NCI-H1930 (cell line): ENCODE measurements at regions not wholly inside any gene's neighbourhood (a gene's known extent, or its start where the extent isn't known, plus 50 kb on each side); places are given as distances from the start of the nearest gene placed in this dataset.
"Not testable (repeated sequence)": the region's sequence is repeated elsewhere in the genome, so short reads cannot be mapped to it uniquely, and the experiment has no call there.

Experiments used
- DNase-seq, 2 experiments: peaks; one replicate each; lab custom pipeline; 2025; lab: John Stamatoyannopoulos, UW

DNA sequence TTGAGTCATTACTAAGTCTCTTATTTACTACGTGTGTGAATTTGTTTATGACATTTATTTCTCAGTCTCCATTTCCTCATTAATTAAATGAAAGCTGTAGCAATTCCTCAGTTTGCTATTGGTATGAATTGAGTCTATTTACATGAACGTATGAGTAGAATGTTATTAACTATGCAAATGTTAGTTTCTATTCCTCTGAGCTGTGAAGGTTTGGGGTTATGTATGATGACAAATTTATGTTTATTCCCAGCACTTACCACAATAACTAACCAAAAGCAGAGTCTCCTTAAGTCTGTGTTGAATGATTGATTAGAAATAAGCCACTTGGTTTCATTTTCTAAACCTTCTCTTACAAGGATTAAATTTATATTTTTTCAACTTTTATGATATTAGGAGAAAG is 1340.9 kb downstream of the FSCB start:
- DNase-seq: no peak

DNA sequence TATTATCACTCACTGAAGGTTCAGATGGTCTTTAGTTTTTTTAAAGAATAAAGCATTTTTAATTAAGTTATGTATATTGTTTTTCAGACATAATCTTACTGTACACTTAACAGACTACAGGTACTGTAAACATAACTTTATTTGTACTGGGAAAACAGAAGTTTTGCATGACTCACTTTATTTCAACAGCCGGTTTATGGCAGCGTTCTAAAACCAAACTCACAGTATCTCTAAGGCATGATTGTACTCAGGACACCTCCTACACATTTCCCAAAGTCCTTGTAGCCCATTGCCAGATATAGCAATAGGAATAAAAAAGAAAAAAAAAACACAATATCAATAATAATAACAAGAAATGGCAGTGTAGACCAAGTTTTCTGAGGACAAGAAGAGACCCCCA is 1341.4 kb downstream of the FSCB start:
- no peak for DNase-seq

DNA sequence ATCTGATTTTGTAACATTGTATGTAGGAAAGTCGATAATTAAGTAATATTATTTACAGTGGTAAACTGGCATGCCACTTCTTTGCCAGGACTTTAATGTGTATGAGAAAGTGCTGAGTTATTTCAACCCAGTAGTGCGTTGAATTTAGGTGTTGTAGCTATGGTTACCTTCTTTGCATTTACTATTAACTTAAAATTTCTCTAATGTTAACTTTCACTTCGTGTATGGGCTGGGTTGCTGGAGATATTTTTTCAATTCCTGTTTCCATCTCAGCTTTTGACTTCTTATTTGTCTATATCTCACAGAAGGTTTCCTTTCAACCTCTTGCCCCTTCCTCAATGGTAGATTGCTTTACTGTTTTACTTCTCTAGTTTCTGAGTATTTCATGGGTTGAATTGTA is 1345.6 kb downstream of the FSCB start:
- DNase-seq: no peak

DNA sequence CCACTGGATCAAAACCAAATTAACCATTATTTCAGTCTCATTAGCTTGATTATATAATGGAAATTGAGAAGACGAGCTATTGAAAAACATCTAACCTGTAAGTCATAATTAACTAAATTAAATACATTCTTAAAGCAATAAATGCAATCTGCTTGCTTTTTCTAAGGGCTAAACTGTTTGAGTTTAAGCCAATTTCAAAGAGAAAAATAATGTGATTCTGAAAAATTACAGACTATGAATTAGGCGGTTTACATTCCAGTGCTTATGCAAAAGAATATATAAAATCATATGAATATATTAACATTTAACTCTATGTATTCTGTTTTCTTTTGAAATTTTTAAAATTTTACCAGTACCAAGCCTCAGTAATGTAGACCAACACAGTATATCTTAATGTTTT is 1349.4 kb downstream of the FSCB start:
- DNase-seq: no peak

DNA sequence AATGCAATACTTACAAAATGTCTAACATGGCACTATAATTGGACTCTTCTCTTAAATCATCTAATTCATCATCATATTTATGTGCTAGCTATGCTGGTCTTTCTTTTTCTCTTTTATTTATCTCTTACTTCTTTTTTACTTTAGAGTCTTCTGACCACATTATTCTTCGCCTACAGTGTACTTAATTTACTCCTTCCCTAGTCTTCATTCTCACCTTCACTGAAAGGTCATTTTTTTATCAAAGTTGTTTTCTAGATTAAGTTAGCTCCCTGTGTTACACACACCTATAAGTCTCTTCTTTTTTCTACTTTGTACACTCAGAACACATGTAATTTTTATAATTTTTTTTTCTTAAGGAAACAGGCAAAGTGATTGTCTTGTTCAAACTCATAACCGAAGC is 1351.2 kb downstream of the FSCB start:
- DNase-seq: no peak

DNA sequence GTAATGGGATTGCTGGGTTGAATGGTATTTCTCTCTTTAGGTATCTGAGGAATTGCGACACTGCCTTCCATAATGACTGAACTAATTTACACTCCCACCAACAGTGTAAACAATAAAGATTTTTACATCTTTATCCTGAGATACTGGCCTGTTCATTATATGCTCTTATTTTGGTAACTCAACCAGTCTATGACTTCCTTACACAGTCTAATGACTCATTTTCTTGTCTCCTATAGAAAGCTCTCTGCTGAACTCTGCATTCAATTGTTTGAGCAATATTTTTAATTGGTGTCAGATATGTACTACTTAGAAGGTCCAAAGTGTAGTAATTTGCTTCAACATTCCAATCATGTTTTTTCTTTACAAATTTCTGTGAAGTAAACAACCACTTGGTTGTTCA is 1351.8 kb downstream of the FSCB start:
- DNase-seq: no peak

DNA sequence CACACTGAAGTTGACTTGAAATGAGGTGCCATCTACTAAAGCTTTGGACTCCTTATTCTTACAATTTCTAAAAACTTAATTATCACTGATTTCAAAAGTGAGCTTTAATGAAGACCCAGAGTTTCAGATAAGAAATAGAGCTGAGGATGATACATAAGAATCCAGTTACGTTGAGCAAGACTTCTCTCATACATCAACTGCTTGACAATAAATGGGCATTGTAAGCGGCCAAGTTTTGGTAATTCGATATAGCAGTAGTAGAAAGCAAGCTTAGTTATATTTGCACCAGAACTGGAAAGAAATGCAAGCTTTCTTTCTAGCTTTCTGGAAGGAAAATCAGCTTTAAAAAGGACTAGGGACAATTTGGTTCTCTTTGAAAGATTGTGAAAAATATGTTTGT is 1359.6 kb downstream of the FSCB start:
- no peak for DNase-seq

DNA sequence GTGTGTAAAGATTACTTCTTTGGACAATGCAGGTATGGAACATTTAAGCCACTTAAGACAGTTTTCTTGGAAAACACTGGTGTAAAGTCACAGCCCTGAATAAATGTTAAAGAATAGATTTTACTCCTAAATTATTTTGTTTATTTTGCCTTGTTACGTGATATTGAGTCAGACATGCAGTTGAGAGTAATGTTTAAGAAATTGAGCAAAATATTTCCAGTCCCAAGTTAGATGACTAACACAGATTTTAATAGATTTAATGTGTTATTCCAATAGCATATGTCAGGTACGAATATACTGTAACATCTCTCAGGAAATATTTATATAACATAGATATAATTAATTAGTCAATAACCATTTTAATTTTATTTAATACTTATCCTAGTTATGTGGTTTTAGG is 1361.7 kb downstream of the FSCB start:
- DNase-seq: no peak

DNA sequence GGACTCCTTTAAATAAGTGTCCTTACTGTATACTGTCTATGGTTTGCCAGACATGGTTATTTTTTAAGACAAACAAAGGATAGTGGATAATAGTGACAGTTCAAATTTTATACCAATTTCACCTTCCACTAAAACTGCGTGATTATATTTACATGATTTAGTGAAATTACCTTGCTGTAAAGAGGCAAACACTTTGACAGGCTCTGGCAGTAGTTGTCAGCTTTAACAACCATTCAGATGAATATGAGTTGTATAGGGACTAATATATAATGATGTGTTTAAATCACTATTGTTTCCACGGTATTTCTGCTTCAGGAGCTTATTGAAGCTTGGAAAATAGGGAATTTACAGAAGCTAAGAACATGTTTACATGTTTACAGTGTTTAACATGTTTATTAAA is 1364.0 kb downstream of the FSCB start:
- DNase-seq: peak; percentile 50 to 53

DNA sequence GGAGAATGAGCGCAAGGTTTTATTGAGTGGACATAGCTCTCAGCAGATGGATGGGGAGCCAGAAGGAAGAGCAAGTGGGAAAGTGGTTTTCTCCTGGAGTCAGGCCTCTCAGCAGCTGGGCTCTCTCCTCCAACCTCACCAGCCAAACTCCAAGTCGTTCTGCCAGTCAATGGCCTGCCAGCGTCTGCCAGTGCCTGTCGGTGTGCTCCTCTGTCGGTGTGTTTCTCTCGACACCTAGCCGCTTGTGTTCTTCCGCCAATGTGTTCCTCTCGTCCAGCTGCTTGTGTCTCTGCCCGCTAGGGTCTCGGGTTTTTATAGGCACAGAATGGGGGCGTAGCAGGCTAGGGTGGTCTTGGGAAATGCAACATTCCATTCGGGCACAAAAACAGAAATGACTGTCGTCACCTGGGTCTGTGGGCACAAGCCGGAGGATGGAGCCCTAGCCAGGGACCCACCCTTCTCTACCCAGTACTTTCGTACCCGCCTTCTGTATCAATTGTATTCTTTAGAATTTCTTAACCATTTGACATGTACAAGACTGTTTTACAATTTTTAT is 1365.4 kb downstream of the FSCB start:
- DNase-seq: no peak

DNA sequence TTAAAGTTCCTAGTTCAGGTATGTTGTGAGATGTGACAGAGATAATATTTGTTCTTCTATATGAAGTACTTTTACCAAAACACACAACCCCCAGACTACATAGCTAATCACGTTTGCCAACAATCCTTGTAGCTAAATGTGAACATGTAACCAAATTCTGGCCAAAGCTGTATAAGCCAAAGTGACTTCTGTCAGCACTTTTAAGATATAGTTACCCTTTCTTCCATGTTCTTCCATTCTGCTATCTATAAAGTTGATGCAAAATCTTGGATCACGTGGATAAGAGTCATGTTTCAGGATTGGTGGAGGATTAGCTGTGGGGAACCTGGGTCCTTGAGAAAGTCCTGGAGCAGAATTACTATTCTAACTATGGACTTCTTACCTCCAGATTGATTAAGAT is 1366.6 kb downstream of the FSCB start:
- no peak for DNase-seq

DNA sequence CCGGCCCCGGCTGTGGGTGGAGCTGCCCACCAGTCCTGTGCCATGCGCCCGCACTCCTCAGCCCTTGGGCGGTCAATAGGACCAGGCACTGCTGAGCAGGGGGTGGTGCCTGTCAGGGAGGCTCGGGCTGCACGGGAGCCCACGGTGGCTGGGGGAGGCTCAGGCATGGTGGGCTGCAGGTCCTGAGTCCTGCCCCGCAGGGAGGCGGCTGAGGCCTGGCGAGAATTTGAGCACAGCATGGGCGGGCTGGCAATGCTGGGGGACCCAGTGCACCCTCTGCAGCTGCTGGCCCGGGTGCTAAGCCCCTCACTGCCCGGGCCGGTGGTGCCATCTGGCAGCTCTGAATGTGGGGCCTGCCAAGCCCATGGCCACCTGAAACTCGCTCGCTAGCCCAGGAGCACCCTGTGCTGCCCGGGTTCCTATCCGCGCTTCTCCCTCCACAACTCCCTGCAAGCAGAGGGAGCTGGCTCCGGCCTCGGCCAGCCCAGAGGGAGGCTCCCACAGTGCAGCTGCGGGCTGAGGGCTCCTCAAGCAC is 1371.1 kb downstream of the FSCB start:
- DNase-seq: no peak

DNA sequence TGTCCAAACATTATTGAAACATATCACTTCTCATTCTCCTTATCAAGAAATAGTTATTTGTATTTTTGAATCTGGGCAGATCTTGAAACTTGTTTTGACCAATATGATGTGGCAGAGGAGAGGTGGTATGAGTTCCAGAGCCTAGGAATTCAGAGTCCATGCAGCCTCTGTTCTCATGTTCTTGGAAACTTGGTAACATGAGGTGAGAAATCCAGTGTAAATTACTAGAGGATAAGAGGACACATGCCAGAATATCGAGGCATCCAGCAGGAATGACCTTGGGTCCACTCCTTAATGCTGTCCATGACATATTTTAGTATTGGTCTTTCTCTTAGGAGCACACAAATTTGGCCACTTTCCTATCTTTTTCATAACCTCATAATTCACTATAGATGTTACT is 1374.6 kb downstream of the FSCB start:
- no peak for DNase-seq

DNA sequence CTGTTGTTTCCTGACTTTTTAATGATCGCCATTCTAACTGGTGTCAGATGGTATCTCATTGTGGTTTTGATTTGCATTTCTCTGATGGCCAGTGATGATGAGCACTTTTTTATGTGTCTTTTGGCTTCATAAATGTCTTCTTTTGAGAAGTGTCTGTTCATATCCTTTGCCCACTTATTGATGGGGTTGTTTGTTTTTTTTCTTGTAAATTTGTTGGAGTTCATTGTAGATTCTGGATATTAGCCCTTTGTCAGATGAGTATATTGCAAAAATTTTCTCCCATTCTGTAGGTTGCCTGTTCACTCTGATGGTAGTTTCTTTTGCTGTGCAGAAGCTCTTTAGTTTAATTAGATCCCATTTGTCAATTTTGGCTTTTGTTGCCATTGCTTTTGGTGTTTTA is 1378.7 kb downstream of the FSCB start:
- DNase-seq: not testable (repeated sequence)

DNA sequence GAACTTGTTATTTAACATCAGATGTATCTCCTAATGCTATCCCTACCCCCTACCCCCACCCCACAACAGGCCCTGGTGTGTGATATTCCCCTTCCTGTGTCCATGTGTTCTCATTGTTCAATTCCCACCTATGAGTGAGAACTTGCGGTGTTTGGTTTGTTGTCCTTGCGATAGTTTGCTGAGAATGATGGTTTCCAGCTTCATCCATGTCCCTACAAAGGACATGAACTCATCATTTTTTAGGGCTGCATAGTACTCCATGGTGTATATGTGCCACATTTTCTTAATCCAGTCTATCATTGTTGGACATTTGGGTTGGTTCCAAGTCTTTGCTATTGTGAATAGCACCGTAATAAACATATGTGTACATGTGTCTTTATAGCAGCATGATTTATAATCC is 1379.2 kb downstream of the FSCB start:
- DNase-seq: not testable (repeated sequence)

DNA sequence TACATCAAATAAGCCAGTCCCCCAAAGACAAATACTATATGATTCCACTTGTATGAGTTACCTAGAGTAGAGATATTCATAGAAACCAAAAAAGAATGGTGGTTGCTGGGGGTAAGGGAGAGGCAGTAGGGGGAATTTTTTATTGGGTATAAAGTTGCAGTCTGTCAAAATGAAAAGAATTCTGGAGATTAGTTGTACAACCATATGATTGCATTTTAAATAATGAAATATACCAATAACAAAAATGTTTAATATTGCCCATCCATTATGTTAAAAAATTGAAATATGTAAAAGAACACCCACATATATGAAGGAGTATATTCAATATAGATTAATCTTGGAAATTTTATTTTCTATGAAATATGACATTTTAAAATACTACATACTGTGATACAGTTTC is 1383.5 kb downstream of the FSCB start:
- no peak for DNase-seq

DNA sequence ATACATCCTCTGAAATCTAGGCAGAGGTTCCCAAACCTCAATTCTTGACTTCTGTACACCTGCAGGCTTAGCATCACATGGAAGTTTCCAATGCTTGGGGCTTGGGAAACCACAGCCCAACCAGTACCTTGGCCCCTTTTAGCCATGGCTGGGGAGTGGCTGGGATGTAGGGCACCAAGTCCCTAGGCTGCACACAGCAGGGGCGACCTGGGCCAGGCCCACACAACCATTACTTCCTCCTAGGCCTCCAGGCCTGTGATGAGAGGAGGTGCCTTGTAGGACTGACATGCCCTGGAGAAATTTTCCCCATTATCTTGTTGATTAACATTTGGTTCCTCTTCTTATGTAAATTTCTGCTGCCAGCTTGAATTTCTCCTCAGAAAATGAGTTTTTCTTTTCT is 1387.4 kb downstream of the FSCB start:
- DNase-seq: no peak

DNA sequence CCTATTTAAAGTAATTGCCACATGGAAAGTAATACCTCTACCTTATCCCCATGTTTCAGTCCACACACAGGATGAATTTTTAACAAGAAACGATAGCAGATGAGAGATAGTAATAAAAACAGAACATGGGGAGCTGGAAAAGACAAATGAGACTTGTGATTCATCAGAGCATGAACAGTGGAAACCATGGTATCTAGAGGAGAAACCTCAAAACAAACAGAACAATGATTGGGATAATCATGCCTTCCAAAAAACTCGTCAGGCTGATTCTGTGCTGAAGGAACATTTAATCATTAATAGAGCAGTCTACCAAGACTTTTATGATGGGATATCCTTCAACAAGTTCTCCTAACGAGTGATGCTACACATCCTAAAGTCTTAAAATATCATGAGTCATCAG is 1390.7 kb downstream of the FSCB start:
- no peak for DNase-seq

DNA sequence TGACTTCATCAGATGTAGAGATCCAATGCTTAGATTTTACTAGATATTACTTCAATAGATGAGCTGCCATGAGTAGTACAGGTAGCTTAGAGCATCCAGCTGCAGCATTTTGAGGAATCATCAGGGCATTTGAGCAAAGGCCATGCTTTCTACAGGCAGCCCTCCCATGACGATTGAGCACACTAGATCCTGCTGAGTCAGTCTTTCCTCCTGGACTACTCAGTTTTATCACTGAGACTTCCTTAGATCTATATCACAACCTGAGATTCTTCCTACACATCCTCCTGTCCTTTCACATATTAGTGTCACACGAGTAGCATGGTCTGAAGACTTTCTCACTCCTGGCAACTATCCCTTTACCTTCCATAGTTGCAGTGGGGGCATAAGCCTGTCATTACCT is 1401.8 kb downstream of the FSCB start:
- DNase-seq: no peak

DNA sequence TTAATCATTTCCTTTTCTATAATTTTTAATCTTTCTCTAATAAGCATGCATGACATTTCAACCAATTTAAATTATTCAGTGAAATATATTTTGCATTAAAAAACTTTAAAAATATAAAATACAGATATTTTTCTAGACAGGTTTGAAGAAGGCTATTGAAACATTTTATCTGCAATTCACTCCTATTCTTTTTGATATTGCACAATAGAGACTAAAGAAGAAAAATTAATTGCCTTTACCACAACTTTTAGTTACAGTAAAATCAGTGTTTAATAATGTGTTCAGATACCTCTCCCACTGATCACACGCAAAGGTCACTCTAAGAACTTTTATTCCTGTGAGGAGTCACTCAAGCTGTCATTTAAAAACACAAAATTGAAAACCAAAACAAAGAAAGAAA is 1416.7 kb downstream of the FSCB start:
- no peak for DNase-seq

DNA sequence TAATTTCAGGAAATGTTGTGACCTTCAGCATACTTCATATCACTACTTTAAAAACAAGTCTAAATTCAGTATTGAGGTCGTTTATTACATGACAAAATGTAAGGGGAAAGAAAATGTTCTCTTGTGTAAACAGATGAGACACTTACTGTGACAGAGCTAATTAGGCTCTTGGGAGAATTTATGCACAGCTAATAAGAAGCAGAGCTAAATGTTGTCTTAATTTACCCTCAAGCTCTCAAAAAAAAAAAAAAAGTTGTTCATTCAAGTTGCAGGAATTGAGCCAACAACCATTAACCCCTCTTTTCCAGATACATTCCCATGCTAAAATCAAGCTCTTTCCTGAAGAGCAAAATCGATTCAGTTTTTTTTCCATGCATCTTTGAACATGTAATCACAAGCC is 1419.4 kb downstream of the FSCB start:
- DNase-seq: no peak

DNA sequence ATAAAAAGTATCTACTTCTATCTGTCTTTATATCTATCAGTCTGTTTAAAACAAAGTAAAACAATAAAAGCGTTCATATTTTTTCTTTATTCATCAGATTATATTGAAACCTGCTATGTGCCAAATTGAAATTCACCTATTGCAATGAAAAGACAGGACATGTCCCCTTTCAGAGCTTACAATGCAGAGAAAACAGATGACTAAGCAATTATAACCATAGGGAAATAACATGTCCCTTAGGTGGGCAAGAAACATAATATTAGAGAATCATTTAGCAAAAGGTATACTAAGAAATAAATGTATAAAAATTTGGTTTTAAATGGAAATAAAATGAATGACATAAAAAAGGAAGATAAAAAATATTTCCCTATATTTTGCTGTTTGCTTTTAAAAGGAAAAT is 1421.3 kb downstream of the FSCB start:
- no peak for DNase-seq

DNA sequence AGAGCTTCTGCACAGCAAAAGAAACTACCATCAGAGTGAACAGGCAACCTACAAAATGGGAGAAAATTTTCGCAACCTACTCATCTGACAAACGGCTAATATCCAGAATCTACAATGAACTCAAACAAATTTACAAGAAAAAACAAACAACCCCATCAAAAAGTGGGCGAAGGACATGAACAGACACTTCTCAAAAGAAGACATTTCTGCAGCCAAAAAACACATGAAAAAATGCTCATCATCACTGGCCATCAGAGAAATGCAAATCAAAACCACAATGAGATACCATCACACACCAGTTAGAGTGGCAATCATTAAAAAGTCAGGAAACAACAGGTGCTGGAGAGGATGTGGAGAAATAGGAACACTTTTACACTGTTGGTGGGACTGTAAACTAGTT is 1439.7 kb downstream of the FSCB start:
- not testable (repeated sequence) for DNase-seq

DNA sequence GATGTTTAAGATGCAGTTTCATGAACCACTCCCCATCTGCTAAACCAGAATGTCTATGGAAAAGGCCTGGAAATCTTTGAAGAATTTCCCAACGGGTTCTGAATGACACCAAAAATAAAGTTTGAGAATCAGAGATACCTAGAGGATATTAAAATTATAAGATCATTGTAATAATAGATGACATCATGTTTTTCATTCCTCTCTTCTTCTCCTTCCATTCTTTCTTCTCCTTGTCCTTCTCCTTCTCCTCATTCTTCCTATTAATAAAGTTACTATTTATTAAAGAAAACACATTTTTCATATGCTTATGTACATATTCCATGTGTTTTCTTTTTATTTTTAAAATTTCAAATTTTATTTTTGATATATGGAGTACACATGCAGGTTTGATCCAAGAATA is 1449.4 kb downstream of the LRFN5 start:
- DNase-seq: no peak

DNA sequence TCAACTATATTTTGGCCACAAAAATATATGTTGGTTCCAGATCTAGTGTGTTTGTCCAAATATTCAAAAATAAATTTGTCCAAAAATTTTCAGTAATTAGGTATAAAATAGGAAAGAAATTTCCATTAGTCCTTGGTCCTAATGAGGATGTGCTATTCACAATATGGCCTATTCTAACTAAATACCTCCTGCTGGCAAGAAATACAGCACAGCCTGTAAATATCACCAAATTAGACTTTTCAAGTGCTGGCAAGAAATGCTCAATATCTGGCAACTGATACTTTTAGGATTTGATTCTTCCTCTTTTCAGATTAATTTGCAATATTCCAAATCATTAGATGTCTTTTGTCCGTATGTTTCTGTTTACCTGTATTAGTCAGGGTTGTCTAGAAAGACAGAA is 1446.2 kb downstream of the LRFN5 start:
- no peak for DNase-seq
